ENCODE measurements at regions not wholly inside any gene's neighbourhood (a gene's known extent, or its start where the extent isn't known, plus 50 kb on each side); places are given as distances from the start of the nearest gene placed in this dataset.
"Not testable (repeated sequence)": the region's sequence is repeated elsewhere in the genome, so short reads cannot be mapped to it uniquely, and the experiment has no call there.

DNA sequence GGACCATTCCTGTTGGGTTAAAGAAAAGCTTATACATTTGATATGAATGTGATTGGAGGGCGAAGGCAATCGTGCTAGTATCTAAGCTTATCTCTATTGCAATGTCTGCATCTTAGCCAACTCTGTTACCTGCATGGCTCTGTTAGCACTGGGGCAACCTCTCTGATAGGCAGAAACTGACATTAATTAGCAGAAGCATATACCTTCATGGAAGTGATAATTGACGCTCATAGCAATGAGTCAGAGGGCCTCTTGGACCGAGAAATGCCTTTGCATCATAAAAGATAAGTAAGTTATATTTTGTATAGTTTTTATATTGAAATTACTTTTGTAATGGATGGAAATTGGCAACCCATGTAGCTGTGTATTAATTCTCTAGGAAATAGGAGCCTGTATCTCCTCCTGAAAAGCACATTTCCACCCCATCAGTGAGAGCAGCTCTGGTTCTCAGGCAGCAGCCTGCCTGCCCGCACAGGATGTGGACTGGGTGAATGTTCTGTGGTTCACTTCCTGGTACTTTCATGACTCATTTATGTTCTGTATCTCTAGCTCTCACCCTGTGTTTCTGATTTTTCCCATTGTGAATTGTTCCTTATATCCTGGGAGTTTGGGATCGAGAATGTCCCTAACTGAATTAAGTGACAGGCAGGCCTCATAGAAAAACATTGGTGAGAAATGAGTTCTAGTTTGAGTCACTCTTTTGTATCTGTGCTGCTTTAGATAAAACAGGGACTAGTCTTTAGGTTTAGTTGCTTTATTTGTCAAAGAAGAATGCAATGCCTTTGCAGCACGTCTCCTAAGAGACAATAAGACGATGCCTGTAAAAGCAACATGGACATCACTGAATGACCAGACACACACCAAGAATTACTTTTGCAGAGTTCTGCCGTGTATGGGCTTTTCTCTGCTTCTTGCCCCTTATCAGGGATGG, 344.9 kb downstream of the DCDC2C start:
- DNase-seq (ENCODE audit: low spot score), result no peak

DNA sequence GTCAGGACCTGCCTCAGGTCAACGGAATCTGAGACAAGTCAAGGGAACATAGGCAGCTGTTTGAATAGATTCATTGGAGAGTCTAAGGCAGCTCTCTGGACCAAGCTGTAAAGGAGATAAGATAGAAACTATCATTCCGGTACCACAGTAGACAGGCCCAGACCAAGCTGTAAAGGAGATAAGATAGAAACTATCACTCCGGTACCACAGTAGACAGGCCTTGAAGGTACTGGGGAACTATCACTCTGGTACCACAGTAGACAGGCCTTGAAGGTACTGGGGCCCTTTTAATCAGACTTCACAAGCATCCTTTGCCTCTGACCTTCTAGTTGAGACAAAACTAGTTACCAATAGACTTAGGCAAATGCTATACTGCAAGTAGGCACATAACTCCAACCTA, 346.1 kb downstream of the DCDC2C start:
- DNase-seq (ENCODE audit: low spot score), result no peak

DNA sequence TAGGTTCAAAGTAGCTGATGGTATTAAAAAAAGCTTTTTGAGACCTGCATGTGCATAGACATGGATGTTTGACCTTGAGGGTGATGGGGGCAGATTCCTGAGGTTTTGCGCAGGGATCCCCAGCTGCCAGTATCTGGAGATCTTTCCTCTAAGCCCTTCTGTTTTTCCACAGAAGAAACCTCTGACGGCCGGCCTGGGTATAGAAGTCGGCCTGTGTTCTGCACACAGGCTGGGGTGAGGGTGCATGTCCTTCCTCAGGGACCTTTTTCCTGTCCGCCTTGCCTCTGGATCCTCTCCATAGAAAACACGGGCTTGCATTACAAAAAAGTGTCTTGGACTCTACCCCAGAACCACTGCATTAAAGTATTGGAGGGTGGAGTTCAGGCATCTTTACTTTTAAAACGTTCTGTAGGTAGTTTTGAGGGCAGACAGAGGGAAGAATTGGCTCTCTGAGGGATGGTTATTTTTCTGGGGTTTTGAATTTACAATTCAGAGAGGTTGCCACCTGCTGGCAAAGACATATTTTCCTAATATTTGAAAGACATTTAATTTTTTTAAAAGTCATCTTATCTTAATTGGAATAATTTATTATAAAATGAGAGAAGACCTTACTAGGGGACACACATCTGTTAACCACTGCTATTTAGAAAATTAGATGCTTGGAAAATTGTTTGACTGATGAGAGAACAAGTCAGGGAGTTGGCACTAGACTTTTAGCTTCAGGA, 350.6 kb downstream of the DCDC2C start:
- DNase-seq (ENCODE audit: low spot score), result no peak

DNA sequence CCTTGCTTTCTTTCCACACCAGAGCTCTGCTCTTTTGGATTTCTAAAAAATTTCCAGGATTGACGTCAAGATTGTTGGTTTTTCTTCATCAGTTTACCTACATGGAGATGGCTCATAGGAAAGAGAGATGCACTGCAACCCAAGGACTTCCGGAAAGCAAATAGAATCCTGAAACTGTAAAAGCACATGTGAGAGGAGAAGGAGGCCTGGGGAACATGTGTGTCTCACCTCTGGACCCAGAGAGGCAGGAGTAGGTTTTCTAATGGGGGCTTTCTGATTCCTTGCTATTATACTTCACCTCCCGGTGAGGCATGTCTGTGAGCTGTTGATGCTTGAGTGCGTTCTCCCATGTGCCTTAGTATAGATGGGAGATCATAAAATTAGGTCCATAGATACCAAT, 362.8 kb downstream of the DCDC2C start:
- no peak for DNase-seq (ENCODE audit: low spot score)

DNA sequence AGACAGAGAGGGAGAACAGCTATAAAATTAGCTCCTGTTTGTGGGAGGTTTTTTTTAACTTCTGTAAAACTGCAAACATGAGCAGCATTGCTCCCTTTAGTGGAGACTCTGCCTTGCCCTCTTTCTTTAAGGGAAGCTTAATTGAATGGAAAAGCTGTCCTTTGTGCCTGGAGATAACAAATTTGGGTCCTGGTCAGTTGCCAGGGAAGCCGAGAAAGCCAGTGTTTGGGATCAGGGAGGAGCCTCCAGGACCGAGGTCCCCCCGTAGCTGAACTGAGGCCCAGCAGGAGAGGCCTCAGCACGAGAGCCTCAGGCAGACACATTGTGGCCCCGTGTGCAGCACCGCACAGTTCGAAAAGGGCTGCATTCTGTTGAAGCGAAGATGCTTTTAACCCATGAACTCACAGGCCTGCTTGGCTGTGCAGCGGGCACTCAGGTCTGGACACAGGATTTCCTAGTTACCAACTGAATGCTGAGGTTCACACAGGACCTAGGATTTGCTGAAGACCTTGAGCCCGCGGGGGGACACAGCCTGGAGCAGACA, 369.7 kb downstream of the DCDC2C start:
- no peak for DNase-seq (ENCODE audit: low spot score)

DNA sequence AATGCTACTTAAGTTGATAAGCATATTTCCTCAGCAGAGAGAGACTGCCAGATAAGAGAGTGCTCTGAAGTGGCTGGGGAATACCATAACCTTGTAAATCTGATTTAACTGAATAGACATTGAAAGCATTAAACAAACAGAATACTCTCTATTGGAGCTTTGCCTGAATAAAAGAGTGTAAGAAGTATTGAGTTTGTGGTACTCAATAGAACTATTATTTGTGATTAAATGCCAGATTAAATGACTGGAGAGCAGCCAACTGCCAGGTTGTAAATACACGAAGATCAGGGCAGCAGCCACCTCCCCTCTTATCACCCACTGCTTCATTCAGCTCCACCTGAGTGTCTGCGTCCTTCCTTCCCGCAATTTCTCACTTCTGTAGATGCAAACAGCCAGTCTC, 373.6 kb downstream of the DCDC2C start:
- DNase-seq (ENCODE audit: low spot score), result no peak

DNA sequence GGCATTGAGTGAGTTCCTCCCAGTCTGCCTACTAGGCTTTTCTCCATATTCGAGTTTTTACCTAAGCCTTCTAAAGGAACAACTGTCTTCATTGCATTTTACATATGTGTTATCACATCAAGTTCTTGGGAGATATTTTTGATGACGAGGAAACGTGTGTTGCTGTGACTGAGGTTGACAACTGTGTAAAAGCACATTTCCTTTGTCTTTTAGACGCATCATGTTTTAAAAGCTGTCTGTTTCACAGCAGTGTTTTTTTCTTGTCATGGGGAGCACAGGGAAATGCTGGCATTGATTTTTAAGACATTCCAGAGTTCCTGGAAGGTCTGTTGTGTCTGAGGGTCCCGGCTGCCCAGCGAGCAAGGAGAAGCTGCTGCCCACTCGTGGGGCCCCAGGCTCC, 381.8 kb downstream of the DCDC2C start:
- no peak for DNase-seq (ENCODE audit: low spot score)

DNA sequence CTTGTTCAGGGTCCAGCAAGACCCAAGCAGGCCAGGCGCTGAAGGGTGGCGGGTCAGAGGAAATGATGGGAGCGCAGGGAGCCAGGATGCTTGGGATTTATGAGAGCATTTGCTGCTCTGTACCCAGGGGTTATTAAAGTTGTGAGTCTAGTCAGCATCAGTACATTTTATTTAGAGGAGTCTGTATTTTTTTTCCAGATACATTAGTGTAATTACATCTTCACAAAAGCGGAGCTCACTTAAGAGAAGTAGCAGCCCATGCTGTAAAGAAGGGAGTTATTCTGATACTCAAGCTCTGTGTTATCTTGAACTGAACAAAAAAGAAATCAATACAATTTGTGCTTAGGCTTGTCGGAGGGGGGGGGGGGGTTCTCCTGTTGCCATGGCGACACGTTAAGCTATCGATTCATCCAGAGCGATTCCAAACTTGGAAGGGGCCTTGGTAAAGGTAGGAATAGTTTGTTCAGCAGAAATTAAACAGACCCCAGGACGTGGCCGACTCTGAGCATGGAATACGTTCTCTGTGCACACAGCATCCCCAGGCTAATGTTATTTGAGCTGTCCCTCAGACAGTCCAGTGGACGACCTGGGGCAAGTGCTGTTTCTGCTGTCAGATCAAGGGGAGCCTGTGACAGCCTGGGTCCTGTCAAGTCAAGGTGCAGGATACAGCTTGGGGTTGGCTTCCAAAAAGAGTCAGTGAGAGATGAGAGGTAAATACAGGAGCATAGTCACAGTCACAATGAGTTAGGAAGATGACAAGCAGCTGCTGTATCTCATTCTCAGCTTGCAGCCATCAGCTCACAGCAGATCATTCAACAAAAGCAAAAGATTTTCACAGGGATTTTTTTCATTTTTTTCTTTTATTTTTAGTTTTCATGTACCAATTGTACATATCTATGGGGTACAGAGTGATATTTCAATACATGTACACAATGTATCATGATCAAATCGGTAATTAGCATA, 387.6 kb downstream of the DCDC2C start:
- DNase-seq (ENCODE audit: low spot score), result no peak

DNA sequence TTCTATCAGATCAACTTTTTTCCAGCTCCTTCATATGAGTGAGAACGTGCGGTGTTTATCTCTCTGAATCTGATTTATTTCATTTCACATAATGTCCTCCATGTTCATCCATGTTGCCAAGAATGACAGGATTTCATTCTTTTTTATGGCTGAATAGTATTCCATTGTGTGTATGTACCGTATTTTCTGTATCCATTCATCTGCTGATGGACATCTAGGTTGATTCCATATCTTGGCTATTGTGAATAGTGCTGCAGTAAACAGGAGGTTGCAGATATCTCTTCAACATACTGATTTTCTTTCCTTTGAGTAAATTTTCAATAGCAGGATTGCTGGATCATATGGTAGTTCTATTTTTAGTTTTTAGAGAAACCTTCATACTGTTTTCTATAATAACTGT, 388.5 kb downstream of the DCDC2C start:
- DNase-seq (ENCODE audit: low spot score), result no peak

DNA sequence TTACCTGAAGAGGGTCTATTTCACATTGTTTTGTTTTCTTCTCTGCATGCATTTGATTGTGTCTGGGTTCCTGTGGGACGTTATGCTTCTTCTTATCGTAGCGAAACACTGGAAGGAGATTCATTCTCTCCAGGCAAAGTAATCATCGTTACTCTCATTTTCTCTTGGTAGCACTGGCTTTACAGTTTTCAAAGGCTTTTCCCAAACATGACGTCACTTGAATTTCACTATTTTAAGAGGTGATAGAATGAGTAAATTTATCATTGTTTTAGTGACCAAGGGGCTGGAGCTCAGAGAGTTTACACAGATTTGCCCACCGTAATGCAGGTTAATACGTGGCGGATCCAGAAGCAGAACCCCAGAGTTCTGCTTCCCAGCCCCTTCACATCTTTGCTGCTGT, 391.4 kb downstream of the DCDC2C start:
- DNase-seq (ENCODE audit: low spot score), result no peak

DNA sequence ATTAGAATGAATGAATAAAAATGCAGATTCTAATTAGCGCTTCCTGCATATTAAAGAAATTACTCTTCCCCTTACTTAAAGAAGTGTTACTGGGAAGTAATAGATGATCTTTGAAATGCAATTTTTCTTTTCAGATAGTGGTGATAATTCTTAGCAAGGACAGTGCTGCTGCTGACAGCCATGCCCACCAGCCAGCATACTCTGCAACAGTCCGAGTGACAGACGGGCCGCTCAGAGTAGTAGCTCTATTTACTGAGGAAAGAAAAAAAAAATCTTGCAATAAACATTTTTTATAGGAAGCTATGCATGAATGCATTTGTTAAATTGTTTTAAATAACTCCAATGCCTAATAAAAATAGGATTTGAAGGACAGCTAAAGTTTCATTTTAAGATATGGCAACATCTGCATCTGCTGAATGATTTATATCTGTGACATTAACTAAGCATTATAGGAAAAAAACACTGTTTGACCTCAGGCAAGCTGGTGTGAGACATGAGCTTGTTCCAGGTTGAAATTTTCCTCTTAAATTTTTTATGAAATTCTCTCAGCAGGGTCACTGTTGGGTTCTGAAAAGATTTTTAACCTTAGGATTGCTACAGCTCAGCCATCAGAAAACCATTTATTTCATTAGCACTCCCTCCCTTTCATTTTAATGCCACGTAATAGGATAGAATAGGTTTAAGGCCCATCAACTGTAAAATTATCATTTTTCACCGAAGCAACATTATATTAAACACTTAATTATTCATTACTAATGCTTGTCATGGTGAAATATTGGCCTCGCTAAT, 393.8 kb downstream of the DCDC2C start:
- DNase-seq (ENCODE audit: low spot score), result no peak

DNA sequence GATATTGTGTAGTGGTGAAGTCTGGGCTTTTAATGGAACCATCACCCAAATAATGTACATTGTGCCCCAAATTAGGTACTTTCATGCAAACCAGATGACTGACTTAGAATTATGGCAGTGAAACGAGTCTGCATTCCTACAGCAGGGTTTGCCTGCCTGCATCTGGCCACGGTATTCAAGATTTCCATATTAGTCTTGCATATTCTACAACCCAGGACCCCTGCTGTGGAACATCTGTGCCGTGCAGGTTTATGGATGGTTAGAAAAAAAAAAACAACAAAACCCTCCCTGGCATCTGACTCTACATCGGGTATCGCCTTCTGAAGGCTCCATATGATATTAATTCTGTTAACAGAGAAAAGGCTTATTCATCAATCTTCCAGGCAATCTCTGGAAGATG, 394.8 kb downstream of the DCDC2C start:
- DNase-seq (ENCODE audit: low spot score), result no peak

DNA sequence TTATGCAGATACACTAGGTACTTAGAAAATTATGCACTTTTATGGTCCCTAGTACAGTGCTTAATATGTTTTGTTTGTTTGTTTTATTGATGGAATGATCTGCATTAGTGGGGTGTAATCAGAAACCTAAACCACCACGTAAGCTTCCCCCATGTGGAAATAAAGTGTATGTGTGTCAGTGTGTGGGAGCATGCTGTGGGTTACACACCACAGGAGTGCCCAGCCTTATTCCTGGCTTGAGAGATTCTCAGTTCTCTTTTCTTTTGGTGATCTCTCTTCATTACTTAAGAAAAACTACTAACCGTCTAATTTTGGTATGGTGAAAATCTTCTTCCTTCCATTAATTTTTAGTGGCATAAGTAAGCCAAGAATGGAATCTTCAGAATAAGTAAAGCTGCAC, 398.6 kb downstream of the DCDC2C start:
- DNase-seq (ENCODE audit: low spot score), result no peak

DNA sequence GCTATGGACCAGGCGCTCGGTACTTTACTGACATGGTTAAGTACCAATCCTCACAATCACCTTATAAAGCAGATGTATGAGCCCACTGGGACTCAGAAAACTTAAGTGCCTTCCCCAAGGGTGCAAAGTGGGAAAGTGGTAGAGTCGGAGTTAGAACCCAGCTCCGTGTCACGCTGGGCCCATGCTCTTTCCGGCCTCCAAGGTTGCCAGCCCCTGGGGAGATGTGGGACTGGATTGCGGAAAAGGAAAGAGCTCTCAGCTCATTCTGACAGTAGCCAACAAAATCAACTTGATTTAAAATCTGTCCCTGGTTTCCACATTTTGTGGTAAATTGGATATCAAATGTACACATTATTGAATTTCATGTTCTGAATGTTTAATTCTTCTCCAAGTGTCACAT, 403.8 kb downstream of the DCDC2C start:
- no peak for DNase-seq (ENCODE audit: low spot score)

DNA sequence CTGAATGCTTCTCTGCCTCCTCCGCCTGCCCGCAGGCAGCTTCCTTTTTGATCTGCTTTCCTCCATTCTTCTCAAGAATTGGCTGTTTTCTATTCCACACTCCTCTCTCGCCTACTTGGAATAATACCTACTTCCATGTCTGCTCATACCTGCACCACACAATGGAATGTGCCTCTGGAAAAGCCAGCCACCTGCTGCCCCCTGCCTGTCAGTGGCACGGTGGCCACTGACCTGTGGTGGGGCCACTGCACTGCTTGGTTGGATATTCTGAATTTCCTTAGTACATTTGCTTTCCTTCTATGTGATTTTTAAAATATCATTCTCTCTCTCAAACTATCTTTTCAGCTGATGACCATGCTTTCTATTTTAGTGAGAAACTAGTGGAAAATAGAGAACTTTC, 406.9 kb downstream of the DCDC2C start:
- DNase-seq (ENCODE audit: low spot score), result no peak

DNA sequence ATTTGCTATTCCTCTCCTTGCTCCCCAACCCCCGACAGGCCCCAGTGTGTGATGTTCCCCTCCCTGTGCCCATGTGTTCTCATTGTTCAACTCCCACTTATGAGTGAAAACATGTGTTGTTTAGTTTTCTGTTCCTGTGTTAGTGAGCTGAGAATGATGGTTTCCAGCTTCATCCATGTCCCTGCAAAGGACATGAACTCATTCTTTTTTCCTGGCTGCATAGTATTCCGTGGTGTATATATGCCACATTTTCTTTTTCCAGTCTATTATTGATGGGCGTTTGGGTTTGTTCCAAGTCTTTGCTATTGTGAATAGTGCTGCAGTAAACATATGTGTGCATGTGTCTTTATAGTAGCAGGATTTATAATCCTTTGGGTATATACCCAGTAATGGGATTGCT, 412.1 kb downstream of the DCDC2C start:
- DNase-seq (ENCODE audit: low spot score), result not testable (repeated sequence)

DNA sequence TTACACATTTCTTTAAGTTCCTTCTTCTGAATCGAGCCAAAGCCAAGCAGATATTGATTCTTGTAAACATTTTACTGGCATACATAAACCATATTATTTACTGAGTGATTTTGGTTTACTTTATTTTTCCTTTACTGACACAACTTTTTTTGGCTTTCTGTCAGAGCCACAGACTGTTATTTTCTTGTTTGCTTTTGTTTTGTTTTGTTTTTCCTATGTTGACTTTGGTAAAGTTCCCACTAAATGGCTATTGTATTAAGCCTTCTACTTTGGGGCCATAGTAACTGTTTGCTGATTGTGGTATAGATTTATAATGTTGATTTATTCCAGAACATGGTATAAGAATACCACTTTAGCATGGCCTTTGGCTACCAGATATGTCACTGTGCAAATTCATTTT, 419.4 kb downstream of the DCDC2C start:
- DNase-seq (ENCODE audit: low spot score), result no peak

DNA sequence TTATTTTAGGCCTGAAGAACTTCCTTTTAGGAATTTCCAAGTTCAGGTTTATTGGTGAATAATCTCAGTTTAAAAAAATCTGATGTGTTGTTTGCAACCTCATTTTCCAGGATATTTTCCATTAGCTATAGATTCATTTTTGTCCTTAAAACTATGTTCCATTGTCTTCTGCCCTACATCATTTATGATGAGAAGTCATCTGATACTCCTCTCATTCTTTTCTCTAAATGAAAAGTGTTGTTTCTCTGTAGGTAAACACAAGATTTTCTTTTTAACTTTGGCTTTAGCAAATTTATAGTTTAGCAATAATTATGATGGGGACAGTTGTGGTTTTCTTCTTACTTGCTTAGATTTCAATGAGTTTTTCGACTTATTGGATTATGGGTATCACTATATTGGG, 427.3 kb downstream of the DCDC2C start:
- no peak for DNase-seq (ENCODE audit: low spot score)

DNA sequence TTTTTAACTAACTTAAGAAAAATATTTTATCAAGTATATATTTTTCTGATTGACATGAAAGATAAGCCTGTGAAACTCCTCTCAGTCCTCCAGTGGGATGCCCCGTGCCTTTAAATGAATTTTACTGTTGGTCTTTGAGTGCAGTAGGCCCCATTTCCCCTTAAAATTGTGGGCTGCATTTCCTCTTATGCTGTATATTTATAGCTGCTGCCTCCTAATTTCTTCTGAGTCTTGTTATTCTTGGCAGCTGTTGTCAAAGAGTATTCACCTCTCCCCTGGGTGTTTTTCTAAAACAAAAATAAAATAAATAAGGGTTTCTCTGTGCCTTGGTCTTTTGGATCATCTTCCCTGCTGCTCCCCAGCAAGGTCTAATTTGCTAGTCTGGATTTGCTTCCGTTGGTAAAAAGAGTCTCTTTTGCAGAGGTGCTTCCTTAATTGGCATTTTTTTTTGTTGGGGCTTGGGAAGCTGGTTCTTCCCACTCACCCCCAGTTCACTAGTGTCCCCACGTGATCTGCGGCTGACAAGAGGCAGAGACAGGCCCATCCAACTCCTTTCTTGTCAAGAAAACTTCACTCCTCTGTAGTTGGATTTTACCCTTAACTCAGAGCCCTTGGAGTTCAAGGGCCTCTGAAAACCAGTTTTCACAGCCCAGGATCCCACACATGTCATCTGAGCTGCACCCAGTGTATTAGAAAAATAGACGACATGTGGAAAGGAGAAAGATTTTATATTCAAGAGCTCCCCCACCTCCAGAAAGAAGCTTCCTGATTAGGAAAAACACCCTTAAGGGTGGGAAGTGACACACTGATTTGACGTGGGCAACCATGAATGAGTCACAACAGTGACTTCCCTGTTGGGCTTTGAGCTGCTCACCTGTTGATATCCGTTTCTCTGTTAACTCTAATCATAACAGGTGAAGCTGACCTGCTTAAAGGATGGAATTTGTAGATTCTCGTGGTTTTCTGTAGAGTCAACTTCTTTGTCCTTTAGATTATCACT, 431.5 kb downstream of the DCDC2C start:
- no peak for DNase-seq (ENCODE audit: low spot score)

DNA sequence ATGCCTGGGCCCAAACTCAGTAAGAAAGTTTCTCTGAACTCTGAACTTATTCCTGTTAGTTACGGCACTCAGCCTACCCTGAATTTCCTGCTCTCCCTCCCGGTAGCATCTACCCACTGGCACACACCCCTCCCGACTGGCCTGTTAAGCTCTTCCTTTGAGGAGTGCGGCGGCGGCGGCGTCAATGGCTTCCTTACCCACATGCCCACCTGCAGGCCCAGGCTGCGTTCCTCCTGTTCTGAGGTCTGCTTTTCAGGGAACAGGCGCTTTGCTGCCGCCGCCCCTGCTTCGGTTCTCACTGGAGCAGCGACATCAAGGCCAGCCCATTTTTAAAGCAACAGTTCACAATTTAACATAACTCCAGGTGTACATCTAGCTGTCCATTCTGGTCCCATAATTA, 432.4 kb downstream of the DCDC2C start:
- no peak for DNase-seq (ENCODE audit: low spot score)
